AML-193 (cell line): ENCODE measurements at regions not wholly inside any gene's neighbourhood (a gene's known extent, or its start where the extent isn't known, plus 50 kb on each side); places are given as distances from the start of the nearest gene placed in this dataset.
"Not testable (repeated sequence)": the region's sequence is repeated elsewhere in the genome, so short reads cannot be mapped to it uniquely, and the experiment has no call there.

Source experiments
- DNase-seq, 2 experiments: peaks; one replicate each; lab custom pipeline; 2025; lab: John Stamatoyannopoulos, UW

GRCh38 chr17:14732211-14732610 is 431.3 kb downstream of the HS3ST3B1 start:
- DNase-seq: no peak

DNA sequence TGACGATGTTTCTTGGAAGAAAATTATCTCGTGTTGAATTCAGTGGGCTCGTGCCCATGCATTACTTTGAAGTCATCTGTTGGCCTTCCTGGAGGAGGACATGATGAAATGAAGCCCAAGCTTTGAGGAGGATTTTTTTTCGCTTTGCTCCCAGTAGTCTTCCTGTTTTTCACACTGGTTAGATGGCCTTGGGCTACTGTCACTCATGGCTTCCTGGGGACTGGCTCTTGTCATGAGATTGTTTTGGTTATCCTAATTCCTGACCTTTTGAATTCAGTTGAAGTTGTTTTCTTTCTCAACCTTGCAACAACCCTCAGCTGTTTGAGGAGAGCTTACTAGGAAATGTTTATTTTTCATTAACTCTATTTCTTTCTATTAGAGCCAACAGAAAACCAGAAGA is 430.7 kb downstream of the HS3ST3B1 start:
- no peak for DNase-seq

DNA sequence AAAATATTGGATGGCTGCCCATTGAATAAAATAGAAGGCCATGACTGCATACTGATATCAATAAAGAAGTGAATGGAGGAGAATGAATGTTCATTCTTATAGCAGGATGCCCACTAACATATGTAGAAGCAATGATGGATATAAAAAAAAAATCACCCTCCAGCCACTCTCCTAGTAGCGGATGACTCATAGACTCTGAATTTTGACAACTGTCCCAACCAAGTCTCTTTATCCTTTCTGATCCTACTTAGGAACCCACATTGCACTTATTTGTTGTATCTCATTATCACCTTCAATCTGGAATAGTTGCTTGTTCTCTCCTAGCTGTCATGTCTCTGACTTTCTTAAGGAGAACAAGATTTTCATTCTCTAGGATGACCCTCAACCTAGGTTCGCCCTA is 429.9 kb downstream of the HS3ST3B1 start:
- no peak for DNase-seq

GRCh38 chr17:14725729-14726128 is 424.8 kb downstream of the HS3ST3B1 start:
- no peak for DNase-seq

- DNase-seq: no peak
Measured at GRCh38 chr17:14724770-14725169, 423.9 kb downstream of the HS3ST3B1 start.

DNA sequence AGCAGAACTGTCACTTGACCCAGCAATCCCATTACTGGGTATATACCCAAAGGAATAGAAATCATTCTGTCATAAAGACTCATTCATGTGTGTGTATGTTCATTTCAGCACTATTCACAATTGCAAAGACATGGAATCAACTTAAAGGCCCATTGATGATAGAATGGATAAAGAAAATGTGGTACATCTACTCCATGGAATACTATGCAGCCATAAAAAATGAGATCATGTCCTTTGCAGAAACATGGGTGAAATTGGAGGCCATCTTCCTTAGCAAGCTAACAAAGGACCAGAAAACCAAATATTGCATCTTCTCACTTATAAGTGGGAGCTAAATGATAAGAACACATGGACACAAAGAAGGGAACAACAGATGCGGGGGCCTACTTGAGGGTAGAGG is 422.5 kb downstream of the HS3ST3B1 start:
- DNase-seq: not testable (repeated sequence)

DNA sequence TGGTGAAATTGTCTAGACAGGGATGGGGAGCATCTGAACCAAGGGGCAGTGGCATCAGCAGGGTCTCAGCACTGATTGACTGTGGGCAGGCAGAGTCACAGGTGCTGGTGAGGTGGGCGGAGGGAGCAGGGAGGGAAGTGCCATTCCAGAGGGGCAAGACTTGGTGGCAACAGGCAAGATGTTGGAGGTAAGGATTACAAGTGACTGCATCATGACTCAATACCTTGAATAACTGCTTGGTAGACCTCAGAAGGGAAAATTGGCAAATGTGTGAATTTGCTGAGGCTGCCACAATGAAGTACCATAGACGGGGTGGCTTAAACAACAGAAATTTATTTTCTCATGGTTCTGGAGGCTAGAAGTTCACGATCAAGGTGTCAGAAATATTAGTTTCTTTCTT is 419.1 kb downstream of the HS3ST3B1 start:
- DNase-seq: no peak

DNA sequence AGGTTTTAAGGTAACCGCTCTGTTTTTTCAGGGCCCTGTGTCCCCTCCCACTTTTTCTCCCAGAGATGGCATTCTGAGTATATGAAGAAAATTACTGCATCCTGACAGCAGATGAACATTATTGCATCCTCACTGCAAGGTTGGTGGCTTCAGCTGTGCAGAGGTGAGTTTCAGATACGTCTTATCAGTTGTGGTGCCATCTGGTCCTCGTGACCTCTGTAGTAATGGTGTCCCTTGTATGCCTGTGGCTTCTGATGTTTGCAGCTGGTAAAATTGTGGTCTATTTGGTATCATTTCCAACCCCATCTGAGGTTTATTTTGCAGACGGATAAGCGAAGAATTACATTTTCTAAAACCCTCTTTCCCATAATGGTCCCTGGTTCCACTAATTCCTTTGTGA is 417.0 kb downstream of the HS3ST3B1 start:
- DNase-seq: no peak

DNA sequence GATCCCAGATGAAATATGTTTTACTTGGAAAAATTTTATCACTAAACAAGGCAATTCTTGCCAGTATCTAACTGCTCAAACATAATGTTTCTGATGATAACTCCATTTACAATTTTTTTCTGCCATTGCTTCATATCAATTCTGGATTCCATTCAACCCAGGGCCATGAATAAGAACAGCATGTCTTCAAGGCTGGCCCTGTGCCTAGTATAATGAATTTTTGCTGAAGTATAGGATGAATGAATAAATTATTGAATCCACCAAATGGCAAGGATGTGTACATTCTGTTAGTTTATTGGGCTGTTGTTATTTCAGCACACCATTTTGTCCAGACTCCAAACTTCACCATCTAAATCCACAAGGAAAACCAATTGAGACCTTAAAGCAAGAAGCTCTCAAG is 414.7 kb downstream of the HS3ST3B1 start:
- DNase-seq: no peak

- DNase-seq: peak; percentile 59 to 61
Measured at GRCh38 chr17:14712611-14713021, 411.7 kb downstream of the HS3ST3B1 start.

DNA sequence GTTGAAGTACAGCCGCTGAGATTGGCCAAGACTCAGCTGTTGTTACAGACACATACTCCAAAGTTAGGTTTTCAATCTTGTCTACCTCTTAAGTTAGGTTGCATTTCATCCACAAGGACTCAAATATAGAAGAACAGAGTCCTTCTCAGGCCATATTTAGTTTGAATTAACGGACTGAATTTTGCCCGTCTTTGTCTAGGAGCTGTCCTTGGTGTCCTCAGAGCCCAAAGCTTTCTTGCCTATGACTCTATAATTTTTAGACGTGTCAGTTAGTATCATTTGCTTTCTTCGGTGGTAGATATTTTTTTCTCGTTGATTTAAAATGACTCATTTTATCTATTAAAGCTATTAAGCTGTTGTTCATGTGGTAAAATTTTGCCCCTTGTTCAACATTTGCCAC is 403.2 kb downstream of the HS3ST3B1 start:
- no peak for DNase-seq

DNA sequence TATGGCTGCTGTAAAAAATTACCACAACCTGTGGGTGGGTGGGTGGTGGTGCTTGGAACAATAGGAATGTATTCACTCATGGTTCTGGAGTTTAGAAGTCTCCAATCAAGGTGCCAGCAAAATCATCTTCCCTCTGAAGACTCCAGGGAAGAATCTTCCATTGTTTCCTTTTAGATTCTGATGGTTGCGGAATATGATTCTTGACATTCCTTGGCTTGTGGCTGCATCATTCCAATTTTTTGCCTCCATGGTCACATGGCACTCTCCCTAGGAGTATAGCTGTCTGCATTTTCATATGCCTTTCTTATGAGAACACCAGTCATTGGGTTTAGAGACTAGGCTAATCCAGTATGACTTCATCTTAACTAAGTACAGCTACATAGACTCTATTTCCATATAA is 401.0 kb downstream of the HS3ST3B1 start:
- no peak for DNase-seq

DNA sequence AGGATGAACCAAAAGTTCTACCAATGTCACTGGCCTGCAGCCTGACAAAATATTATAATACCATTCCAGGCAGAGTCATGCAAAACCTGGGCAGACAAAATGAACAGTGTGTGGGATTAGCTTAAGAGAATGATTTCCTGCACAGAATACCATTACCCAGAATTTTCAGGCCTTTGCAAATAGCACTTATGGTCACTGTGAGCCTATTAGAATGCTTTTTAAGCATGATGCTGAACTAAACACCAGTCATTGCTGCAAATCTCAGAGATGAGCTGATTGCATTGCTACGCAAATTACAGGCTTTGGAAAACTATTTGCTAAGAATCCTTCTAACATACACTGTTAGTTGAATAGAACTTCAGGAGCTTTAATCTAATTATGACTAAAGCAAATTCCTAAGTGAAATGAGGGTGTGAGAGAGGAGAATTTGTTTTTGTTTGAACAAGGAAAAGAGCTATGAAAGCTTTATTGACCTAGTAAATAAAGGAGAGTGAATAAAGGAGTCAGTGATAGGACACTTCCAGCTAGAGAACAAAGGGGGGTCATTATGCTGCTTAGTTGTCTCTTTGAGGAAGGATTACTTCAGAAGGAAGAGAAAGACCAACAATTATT is 398.8 kb downstream of the HS3ST3B1 start:
- no peak for DNase-seq

- peak; percentile 85 to 86 for DNase-seq
Measured at GRCh38 chr17:14693382-14693781, 392.5 kb downstream of the HS3ST3B1 start.

DNA sequence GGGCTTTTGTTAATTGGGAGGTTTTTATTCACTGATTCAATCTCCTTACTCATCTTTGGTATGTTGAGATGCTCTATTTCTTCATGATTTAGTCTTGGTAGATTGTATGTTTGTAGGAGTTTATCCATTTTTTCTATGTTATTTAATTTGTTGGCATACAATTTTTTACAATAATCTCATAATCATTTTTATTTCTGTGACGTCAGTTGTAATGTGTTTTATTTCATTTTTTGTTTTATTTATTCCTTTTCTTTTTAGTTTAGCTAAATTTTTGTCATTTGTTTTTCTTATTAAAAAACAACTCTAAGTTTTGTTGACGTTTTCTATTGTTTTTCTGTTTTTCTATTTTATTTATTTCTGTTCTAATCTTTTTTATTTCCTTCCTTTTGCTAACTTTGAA is 389.8 kb downstream of the HS3ST3B1 start:
- DNase-seq: no peak

DNA sequence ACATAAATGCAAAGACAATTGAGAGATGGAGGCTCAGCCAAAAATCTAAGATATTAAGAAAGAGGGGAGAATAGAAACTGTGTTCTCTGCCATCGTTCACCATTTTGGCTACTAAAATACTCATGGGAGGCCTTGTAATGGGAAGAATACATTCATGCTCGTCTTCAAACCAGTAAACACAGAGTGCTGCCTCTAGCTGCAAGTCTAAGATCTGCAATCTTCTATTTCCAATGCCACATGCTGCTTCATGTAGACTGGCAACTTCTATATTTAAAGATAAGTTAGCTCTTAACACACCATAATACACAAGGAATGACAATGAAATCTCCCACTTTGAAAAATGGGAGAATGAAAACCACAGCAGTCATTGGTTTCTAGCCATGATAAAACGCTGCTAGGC is 387.3 kb downstream of the HS3ST3B1 start:
- no peak for DNase-seq

DNA sequence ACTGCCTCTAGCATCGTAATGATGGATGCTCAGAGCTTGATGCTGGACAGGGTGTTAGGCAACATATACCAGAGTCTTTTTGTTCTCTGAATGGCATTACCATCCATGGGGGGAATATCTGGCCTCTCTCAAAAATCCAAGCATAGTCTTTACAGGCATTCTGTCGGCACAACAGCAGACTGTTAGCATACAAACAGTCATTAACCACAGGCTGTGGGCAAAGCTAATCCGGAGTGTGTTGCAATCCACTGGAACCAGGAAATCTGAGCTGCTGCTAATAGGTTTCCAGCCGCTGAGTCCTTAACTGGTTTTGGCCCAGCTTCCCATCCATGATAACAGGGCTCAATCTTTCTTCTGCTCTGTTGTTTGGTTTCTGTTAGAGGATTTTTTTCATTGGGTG is 371.9 kb downstream of the HS3ST3B1 start:
- peak; percentile 72 to 77 for DNase-seq

DNA sequence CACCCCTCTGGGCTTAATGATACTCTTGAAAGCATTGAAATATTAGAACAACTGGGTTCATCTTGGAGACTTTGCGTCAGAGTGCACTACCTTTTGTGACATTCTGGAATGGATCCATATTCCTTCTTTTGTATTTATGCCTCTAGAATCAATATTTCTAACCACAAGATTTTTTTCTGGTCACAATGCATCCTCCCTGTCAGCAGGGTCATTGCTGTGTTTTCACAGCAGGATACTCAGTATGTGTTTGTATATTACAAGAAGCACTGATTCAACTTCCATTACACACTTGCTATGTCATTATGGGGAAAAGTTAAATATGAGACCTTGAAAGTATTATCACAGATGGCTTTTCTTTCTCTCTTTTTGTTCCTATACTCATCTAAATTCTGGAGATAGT is 370.0 kb downstream of the HS3ST3B1 start:
- DNase-seq: no peak

DNA sequence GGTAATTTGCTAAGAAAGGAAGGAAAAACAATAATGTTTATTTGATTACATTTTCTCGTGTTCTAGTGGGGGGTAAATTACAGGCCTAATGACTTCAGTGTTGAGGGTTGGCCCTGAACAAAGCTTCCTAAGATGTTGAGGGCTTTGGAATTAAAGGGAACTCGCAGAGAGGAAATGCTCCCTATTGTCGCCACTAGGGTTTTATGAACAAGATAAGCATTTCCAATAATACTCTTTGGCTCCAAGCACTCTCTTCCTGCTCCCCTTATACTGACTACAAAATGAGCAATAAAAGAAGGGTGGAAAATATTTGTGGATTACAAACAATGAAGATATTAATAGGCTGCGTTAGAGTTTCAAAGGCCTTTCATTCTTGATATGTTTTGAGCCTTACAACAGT is 363.6 kb downstream of the HS3ST3B1 start:
- DNase-seq: no peak

DNA sequence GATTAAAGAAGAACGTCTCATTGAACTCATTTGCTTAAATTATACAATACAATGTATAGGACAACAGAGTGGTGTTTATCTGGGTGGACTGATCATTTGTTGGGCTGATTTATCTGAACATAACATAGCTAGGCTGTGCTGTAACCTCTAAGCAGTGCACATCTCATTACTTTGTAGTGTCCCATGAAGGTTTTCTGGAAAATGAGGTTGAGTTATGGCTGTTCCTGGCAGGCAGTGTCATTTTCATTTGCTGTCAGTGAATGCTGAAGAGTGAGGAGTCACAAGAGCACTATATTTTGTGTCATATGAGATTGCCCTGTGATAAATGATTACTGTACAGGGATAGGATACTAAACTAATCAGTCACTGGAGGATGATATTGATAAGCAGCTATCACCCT is 340.2 kb downstream of the HS3ST3B1 start:
- no peak for DNase-seq

DNA sequence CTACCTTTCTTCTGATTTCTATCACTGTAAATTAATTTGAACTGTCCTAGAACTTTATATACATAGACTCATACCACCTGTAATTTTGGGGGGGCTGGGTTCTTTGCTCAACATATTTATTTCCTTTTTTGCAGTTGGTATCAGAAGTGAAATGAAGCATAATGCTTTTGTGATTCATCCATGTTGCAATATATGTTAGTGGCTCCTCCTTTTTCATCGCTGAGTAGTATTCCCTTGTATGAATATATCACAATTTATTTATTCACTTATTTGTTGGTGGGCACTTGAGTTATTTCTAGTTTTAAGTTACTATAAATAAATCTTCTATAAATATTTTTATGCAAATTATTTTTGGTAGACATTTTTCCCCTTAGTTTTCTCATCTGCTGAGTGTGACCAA is 336.4 kb downstream of the HS3ST3B1 start:
- DNase-seq: no peak

GRCh38 chr17:14630621-14631020 is 329.7 kb downstream of the HS3ST3B1 start:
- DNase-seq: no peak

DNA sequence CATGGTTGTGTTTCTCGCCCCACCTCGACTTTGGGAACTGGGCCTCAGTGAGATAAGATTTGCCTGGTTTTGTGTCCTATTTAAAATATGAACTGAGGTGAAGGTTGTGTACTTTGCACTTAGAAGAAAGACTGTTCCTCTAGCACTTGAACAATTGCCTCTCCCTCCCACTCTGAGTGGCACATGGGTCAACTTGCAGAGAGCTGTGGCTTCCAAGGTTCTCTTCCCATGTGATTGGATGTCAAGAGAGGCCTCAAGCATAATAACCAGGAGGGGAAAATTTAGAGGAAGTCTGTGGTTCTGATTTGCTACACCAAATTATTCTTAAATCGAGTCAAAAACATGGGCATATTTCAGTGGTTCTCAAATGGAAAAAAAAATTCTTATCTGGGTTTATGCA is 329.2 kb downstream of the HS3ST3B1 start:
- DNase-seq: no peak

- DNase-seq: no peak
Measured at GRCh38 chr17:14622615-14623101, 321.8 kb downstream of the HS3ST3B1 start.
